GM18520 (cell line): ENCODE measurements at regions not wholly inside any gene's neighbourhood (a gene's known extent, or its start where the extent isn't known, plus 50 kb on each side); places are given as distances from the start of the nearest gene placed in this dataset.
"Not testable (repeated sequence)": the region's sequence is repeated elsewhere in the genome, so short reads cannot be mapped to it uniquely, and the experiment has no call there.

Experiments used
- ATAC-seq: cut with Tn5 transposase; IDR thresholded peaks from one replicate; pipeline ENCODE4 v1.9.1; 2021; ENCODE audit not compliant: unreplicated experiment

DNA sequence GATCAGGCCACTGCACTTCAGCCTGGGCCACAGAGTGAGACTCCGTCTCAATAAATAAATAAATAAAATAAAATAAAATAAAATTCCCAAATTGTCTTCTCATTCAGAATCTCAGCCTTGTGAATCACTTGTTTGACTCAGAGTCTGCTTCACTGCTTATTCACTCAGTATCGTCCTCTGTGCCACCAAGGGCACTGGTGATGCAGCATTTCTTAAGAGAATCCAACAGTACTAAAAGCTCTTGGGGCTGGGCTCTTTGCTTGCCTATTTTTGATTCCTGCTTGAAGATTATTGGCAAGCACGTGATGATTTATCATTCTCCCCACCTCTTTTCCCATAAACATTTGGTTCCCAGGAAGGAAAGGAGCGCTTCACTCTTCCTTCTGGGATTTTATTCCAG, 54.8 kb upstream of the HMGB1 start:
- ATAC-seq = no peak

DNA sequence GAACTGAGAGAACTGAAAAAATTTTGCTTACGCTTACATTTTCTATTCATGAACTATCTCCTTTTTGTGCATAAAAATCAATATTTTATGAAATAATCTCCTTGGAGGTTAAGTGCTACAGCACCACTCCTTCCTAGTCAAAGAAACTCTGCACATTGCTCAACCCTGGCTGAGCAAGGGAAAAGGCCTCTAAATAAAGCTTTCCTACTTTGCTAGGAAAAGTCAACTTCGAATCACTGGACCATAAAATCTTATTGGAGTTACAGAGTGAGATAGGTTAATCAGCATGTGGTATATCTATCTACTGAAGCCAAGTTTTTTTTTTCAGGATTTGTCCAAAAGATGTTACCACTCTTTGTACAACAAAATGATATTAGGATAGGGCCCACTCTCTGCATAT, 57.5 kb upstream of the HMGB1 start:
- ATAC-seq = no peak

GRCh38 chr13:30523817-30524216, 58.1 kb upstream of the HMGB1 start:
- not testable (repeated sequence) for ATAC-seq

- not testable (repeated sequence) for ATAC-seq
These were observed 59.5 kb upstream of the HMGB1 start for GRCh38 chr13:30525212-30525611.

DNA sequence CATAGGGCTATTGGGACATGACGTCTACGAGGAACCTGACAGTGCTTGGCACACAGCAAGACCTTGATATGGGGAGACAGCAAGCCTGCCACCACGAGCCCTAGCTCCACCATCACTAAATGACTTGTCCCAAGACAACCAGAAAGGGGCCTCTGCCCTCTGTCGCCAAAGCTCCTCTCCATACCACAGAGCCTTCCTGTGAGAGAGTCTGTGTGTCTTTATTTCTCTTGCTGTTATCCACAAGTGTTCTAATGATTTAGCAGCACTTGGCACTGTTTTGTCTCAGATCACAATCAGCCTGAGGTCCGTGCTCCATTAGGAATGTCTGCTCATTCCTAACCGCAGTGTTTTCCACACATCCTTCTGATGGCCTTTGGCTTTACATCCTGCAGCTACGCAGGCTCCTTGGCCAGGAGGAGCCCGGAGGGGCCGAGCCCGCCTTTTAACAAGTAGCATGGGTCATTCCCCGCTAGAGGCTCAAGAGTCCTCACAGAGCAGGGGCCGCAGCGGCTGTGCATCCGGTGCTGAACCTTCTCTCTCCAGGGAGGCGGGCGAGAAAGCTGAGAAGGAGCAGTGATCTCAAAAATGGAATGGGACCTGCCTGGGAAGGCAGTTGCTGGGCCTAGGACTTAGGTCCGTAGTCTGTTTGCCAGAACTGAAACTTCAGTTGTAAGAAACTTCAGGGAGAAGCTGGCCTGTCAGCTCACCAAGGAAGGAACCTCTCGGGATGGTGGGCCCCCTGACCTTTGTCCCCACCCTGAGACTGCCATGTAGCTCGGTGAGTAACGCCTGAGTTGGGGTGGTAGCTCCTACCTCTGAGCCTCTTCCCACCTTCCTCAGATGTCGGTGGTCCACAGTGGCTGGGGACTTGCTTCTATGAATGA, 61.1 kb upstream of the HMGB1 start:
- ATAC-seq = no peak

- peak; percentile 50 for ATAC-seq
These were observed 63.5 kb upstream of the HMGB1 start for GRCh38 chr13:30529085-30529834.

GRCh38 chr13:30535046-30535445, 69.3 kb upstream of the HMGB1 start:
- ATAC-seq = no peak

GRCh38 chr13:30545320-30545719, 72.4 kb upstream of the USPL1 start:
- no peak for ATAC-seq

DNA sequence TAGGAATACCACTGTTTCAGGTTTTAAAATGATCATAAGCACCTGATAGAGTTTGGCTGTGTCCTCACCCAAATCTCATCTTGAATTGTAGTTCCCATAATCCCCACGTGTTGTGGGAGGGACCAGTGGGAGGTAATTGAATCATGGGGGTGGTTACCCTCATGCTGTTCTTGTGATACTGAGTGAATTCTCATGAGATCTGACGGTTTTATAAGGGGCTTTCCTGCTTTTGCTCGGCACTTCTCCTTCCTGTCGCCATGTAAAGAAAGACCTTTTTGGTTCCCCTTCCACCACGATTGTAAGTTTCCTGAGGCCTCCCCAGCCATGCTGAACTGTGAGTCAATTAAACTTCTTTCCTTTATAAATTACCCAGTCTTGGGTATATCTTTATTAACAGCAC, 69.7 kb upstream of the USPL1 start:
- not testable (repeated sequence) for ATAC-seq

- ATAC-seq = no peak
These were observed 66.5 kb upstream of the USPL1 start for GRCh38 chr13:30551189-30551588.

- ATAC-seq = no peak
These were observed 65.2 kb upstream of the USPL1 start for GRCh38 chr13:30552567-30552966.

- ATAC-seq = no peak
These were observed 58.4 kb upstream of the USPL1 start for GRCh38 chr13:30559274-30559673.

GRCh38 chr13:30560212-30560611, 57.5 kb upstream of the USPL1 start:
- no peak for ATAC-seq

GRCh38 chr13:30561511-30561910, 56.2 kb upstream of the USPL1 start:
- no peak for ATAC-seq

DNA sequence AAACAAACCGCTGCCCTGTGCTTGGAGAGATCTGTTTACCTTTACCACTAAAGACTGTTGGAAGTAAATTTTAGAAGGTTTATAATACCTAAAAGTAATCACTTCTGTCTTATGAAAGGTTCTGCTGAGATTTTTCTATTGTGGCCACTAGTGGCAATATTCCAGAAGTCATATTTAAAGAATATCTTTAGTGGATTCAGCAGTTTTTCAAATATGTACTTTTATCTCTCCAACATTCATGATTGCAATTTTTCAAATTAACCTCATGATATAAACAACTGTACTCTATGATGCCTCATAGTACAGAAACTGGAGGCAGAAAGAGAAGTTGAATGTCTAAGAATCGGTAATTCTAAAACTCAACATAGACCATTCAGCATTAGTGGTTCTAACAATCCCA, 53.2 kb upstream of the USPL1 start:
- ATAC-seq = no peak

- no peak for ATAC-seq
These were observed 52.1 kb upstream of the USPL1 start for GRCh38 chr13:30565658-30566057.

- ATAC-seq = no peak
These were observed 50.6 kb upstream of the USPL1 start for GRCh38 chr13:30567072-30567471.
